ENCODE measurements at regions not wholly inside any gene's neighbourhood (a gene's known extent, or its start where the extent isn't known, plus 50 kb on each side); places are given as distances from the start of the nearest gene placed in this dataset.

DNA sequence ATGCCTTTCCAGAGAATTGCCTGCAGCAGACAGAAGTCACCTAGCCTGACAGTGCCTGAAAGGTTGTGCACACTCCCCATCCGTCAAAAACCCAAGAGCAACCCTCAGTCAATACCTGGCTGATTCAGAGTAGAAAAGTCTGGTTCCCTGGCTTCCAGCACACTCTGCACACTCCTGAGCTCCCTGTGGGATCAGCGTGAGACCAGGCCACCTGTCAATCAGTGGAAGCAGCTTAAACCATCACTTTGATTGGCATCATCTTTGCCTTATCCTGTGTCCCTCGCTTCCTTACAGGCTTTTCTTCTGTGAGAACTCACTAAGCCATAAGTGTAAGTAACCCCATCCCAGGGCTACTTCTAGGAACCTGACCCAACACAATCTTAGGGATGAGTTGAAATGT is 109.8 kb downstream of the ACTL7B start:
- 91% methylated on average over 1 of the region's 3 CpGs for WGBS (ENCODE audit: insufficient coverage)
- no peak overlapping the region for H3K4me2 ChIP-seq (replicated peaks; ENCODE audit: low read depth, low read length, poor library complexity, severe bottlenecking)
- H3K4me3 Mint-ChIP-seq, result no peak overlapping the region

DNA sequence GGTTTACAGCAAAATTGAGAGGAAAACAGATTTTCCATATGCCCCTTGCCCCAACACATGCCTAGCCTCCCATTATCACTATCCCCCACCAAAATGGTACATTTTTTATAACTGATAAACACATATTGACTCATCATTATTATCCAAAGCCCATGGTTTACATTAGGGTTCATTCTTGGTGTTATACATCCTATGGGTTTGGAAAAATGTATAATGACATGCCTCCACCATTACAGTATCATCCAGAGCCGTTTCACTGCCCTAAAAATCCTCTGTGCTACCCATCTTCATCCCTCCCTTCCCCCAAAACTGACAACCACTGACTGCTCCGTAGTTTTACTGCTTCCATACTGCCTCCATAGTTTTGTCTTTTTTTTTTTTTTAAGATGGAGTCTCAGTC is 111.1 kb downstream of the ACTL7B start:
- Histone ChIP-seq H3K27ac (ENCODE audit: low read length in 2 of 2) (no peak overlapping the region), H3K79me2 (ENCODE audit: control insufficient read depth, insufficient read depth, low read length) (no peaks in the 10 kb centered on the region), H3K36me3 (replicated peaks in 1 of 2; ENCODE audit: control extremely low read depth in 1 of 2, control insufficient read depth in 1 of 2, extremely low read depth in 1 of 2, insufficient read depth in 2 of 2, low read length in 1 of 2) (no peaks in the 10 kb centered on the region), H3K9ac (ENCODE audit: low read length) (no peak overlapping the region), H3K9me3 (ENCODE audit: control extremely low read depth in 1 of 3, control insufficient read depth in 2 of 3, insufficient read depth in 1 of 3, low read length in 2 of 3) (no peaks in the 10 kb centered on the region), H3K4me2 (replicated peaks; ENCODE audit: low read depth, low read length, poor library complexity, severe bottlenecking) (no peak overlapping the region), H2AFZ (ENCODE audit: insufficient read depth, low read depth, low read length, poor library complexity, severe bottlenecking) (no peak overlapping the region), H4K20me1 (ENCODE audit: control insufficient read depth, insufficient read depth, low read length, poor library complexity, severe bottlenecking) (no peaks in the 10 kb centered on the region), H3K4me1 (ENCODE audit: control insufficient read depth in 2 of 2, insufficient read depth in 2 of 2, low read length in 2 of 2) (no peaks in the 10 kb centered on the region), H3K27me3 (replicated peaks in 1 of 4; ENCODE audit: control extremely low read depth in 1 of 4, control insufficient read depth in 3 of 4, insufficient read depth in 4 of 4, low read length in 3 of 4) (no peaks in the 10 kb centered on the region), H3K4me3 (ENCODE audit: control extremely low read depth in 1 of 5, extremely low read depth in 1 of 5, insufficient read depth in 1 of 5, low read depth in 2 of 5, low read length in 4 of 5) (no peak overlapping the region)
- CTCF ChIA-PET, result no interaction called here
- POLR2A ChIA-PET, result no interaction called here
- Mint-ChIP-seq H3K4me3 (no peak overlapping the region), H3K4me1 (no peaks in the 10 kb centered on the region), H3K27me3 (no peaks in the 10 kb centered on the region), H3K9me3 (ENCODE audit: insufficient read depth) (no peaks in the 10 kb centered on the region), H3K27ac (no peak overlapping the region)
- no peak for ATAC-seq (ENCODE audit: low read depth)
- WGBS (ENCODE audit: insufficient coverage), result no CpG with 5 or more reads among the region's 2 CpGs
- TF ChIP-seq, protein P1, sequence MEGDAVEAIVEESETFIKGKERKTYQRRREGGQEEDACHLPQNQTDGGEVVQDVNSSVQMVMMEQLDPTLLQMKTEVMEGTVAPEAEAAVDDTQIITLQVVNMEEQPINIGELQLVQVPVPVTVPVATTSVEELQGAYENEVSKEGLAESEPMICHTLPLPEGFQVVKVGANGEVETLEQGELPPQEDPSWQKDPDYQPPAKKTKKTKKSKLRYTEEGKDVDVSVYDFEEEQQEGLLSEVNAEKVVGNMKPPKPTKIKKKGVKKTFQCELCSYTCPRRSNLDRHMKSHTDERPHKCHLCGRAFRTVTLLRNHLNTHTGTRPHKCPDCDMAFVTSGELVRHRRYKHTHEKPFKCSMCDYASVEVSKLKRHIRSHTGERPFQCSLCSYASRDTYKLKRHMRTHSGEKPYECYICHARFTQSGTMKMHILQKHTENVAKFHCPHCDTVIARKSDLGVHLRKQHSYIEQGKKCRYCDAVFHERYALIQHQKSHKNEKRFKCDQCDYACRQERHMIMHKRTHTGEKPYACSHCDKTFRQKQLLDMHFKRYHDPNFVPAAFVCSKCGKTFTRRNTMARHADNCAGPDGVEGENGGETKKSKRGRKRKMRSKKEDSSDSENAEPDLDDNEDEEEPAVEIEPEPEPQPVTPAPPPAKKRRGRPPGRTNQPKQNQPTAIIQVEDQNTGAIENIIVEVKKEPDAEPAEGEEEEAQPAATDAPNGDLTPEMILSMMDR (IDR thresholded peaks at IDR 0.05), result no peak
- no peak for TF ChIP-seq EZH2 (IDR thresholded peaks at IDR 0.05; ENCODE audit: borderline replicate concordance, insufficient read depth, low read depth, low read length, poor library complexity, severe bottlenecking)
- intact Hi-C loops (cut with micrococcal nuclease), result no loop called here
- DNase-seq, result no peak

More for the DNA sequence above, 109.8 kb downstream of the ACTL7B start:
- no peak overlapping the region for H3K4me3 ChIP-seq (ENCODE audit: control extremely low read depth in 1 of 5, extremely low read depth in 1 of 5, insufficient read depth in 1 of 5, low read depth in 2 of 5, low read length in 4 of 5)
- H2AFZ ChIP-seq (ENCODE audit: insufficient read depth, low read depth, low read length, poor library complexity, severe bottlenecking), result no peak overlapping the region
- intact Hi-C loops (cut with micrococcal nuclease), result no loop called here
- no peaks in the 10 kb centered on the region for H3K4me1 ChIP-seq (ENCODE audit: control insufficient read depth in 2 of 2, insufficient read depth in 2 of 2, low read length in 2 of 2)
- H4K20me1 ChIP-seq (ENCODE audit: control insufficient read depth, insufficient read depth, low read length, poor library complexity, severe bottlenecking), result no peaks in the 10 kb centered on the region
- ChIA-PET CTCF (no interaction called here), POLR2A (no interaction called here)
- TF ChIP-seq EZH2 (IDR thresholded peaks at IDR 0.05; ENCODE audit: borderline replicate concordance, insufficient read depth, low read depth, low read length, poor library complexity, severe bottlenecking), result no peak
- TF ChIP-seq, protein P1 (IDR thresholded peaks at IDR 0.05), result no peak
- no peaks in the 10 kb centered on the region for H3K9me3 ChIP-seq (ENCODE audit: control extremely low read depth in 1 of 3, control insufficient read depth in 2 of 3, insufficient read depth in 1 of 3, low read length in 2 of 3)
- DNase-seq, result no peak
- Mint-ChIP-seq H3K9me3 (ENCODE audit: insufficient read depth) (no peaks in the 10 kb centered on the region), H3K4me1 (no peaks in the 10 kb centered on the region), H3K27ac (no peak overlapping the region), H3K27me3 (no peaks in the 10 kb centered on the region)
- no peak overlapping the region for H3K9ac ChIP-seq (ENCODE audit: low read length)
- no peaks in the 10 kb centered on the region for H3K36me3 ChIP-seq (replicated peaks in 1 of 2; ENCODE audit: control extremely low read depth in 1 of 2, control insufficient read depth in 1 of 2, extremely low read depth in 1 of 2, insufficient read depth in 2 of 2, low read length in 1 of 2)
- no peaks in the 10 kb centered on the region for H3K79me2 ChIP-seq (ENCODE audit: control insufficient read depth, insufficient read depth, low read length)
- no peak overlapping the region for H3K27ac ChIP-seq (ENCODE audit: low read length in 2 of 2)
- no peak for ATAC-seq (ENCODE audit: low read depth)
- no peaks in the 10 kb centered on the region for H3K27me3 ChIP-seq (replicated peaks in 1 of 4; ENCODE audit: control extremely low read depth in 1 of 4, control insufficient read depth in 3 of 4, insufficient read depth in 4 of 4, low read length in 3 of 4)

Data from B cell (primary cell).